GM18909 (cell line): ENCODE measurements at regions not wholly inside any gene's neighbourhood (a gene's known extent, or its start where the extent isn't known, plus 50 kb on each side); places are given as distances from the start of the nearest gene placed in this dataset.

Source experiments
- ATAC-seq: cut with Tn5 transposase; IDR thresholded peaks from one replicate; pipeline ENCODE4 v1.9.1; 2021; ENCODE audit warnings: mild to moderate bottlenecking; ENCODE audit not compliant: unreplicated experiment, poor library complexity

DNA sequence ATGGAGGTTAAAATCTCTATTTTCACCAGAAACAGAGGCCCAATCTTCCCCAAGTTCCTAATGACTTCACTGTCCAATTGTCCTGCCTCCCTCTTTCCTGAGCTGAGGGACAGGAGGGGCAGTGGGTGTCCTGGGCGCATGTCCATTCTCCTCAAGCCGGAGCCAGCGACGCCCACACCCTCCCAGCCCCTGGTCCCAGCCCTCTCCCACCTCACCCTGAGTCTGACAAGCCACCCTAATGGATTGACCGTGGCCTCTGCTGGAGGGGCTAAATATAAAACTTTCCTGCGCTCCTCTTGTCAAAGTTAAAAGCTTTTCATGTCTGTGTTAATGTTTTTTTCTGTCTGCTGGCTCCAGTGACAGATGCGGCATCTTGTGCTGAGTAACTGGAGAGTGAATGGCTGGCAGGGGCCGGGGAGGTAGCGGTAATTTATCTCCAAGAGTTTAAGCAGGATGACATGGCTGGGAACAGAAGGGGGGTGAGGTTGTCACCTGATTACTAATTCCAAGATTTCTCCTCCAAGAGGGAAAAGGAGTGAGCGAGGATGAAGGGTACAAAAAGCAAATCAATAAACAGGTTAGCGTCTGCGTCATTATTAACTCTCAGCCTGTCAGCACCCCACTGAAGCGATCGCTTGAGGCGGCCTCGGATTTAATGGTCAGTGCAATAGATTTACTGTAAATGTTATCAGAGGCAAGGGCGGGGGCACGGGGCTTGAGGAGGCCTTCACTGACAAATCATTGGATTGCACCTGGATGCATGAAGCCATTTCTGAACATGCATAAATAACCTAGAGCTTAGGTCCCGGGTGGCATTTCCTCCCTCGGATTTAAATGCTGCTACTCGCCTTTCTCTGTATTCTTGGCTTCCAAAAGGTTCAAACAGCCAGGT is 118.1 kb upstream of the MAFB start:
- no peak for ATAC-seq

DNA sequence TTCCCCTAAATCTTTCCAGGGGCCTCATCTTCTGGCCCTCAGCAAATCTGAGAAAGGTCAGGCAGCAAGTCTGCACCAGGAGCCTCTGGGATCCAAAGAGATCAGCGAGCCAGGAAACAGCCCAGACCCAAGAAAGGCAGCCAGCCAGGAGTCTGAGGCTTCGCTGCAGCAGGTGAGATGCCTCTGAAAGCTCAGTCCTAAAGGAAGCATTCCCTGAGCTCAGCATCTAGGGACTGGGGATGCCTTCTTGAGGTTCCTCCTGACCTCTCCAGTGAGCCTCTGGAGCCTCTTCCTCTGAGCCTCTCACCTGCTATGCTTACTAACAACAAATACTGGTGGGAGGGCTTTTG is 118.8 kb upstream of the MAFB start:
- no peak for ATAC-seq

- no peak for ATAC-seq
Observed at GRCh38 chr20:40808936-40809335, 119.9 kb upstream of the MAFB start.

GRCh38 chr20:40809361-40809760 is 120.3 kb upstream of the MAFB start:
- no peak for ATAC-seq

DNA sequence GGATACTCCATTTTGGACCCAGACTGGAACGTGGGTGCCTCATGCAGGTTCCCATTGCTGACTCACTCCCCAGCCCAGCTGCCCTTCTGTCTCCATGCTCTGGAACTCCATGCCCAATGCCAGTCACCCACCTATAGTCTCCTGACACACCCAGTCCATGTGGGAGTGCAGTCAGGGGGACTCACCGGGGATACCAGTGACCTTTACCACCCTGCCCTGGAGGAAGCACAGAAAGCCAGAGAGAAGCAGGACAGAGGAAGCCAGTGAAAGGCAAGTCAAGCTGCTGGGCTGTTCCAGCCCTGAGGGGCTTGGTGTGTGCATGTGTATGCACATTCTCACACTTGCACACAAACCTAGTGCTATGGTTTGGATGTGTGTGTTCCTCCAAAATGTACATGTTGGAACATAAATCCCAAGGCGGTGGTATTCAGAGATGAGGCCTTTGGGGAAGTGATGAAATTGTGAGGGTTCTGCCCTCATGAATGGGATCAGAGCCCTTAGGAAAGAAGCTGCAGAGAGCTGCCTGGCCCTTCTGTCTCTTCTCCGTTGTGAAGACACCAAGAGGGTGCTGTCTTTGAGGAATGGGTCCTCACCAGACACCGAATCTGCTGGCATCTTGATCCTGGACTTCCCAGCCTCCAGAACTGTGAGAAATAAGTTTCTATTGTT is 121.4 kb upstream of the MAFB start:
- no peak for ATAC-seq

- ATAC-seq: no peak
Observed at GRCh38 chr20:40811004-40811403, 122.0 kb upstream of the MAFB start.

DNA sequence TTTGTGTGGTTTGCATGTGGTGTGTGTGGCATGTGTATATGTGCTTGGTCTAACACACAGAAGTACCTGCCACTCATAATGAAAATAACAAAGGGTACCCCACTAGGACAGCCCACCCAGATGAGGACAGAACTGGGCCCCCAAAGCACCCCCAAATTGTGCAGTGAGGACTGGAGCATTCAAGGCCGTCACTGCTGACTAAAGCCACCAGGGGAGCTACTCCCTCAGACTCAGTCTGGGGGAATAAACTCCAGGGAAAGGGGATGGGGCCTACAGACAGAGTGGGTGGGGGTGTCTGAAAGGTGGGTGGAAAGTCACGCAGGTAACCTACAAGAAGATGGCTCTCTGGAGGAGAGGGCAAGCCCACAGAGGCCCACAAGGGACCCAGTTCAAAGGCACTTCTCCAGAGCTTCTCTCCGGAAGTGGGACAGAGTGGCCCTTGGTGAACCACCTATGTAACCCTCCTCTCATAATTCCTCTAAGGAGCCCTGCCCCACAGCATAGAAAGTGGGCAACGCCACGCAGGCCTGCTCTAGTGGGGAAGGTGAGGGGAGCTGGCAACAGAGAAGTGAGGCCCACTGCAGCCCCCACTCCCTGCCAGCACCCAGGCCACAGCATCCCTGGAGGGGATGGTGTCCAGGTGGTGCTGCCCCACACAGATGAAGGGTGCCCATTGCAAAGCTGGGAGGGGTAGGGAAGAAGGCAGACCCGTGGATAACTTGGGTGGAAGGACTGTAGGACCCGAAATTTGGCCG is 122.8 kb upstream of the MAFB start:
- ATAC-seq: no peak

GRCh38 chr20:40812415-40812925 is 123.4 kb upstream of the MAFB start:
- ATAC-seq: no peak

- no peak for ATAC-seq
Observed at GRCh38 chr20:40813029-40813431, 124.0 kb upstream of the MAFB start.

DNA sequence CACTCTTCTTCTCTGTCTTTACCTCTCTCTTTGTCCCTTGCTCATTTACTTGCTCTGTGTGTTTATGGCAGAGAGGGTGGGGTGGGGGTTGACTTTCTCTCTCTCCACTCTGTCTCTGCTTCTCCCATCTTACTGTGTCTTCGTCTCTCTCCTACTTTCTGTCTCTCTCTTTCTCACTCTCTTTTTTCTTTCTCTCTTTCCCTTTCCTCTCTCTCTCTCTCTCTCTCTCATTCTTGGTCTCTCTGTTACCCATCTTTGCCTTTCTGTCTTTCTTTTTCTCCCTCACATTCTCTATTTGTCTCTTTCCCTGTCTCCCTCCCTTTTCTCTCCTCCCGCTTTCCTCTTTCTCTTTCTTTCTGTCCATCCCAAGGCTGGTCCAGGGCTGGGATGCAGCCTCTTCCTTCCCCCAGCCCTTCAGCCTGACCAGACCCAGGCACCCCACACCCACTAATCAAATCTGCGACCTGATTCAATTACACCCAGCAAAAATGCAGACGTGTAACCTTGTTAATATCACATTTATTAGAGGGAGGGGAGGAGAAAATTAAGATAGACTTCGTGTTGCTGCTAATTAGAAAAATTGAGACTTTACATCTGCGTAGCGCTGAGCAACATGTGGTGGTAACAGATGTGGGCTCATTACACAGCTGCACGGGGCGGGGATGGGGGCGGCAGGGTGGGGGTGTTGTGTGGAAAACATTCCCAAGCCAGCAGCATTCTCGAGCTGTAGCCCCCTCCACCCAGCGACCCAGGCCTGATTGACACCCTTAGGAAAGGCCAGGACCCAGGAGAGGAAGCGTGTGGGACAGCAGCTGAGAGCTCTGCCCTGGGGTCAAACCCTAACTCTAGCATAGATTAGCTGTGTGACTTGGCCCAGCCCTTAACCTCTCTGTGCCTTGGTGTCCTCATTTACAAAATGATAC is 124.9 kb upstream of the MAFB start:
- no peak for ATAC-seq

DNA sequence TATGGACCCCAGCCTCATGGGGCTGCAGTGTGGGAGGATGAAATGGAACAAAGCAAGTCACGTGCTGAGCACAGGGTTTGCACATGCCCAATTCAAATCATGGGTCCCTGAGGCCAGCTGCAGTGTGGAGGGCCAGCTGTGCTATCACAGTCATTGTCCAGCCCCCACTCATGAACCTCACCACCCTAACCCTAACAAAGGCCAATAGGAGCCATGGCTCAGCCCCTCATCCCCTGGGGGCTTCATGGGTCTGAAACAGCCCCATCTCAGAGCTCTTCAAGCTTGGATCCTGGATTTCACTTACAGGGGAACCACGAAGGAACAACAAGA is 125.6 kb upstream of the MAFB start:
- no peak for ATAC-seq

GRCh38 chr20:40815156-40816038 is 126.4 kb upstream of the MAFB start:
- ATAC-seq: no peak

GRCh38 chr20:40816039-40816352 is 127.0 kb upstream of the MAFB start:
- ATAC-seq: no peak

GRCh38 chr20:40821429-40821828 is 132.4 kb upstream of the MAFB start:
- ATAC-seq: no peak

DNA sequence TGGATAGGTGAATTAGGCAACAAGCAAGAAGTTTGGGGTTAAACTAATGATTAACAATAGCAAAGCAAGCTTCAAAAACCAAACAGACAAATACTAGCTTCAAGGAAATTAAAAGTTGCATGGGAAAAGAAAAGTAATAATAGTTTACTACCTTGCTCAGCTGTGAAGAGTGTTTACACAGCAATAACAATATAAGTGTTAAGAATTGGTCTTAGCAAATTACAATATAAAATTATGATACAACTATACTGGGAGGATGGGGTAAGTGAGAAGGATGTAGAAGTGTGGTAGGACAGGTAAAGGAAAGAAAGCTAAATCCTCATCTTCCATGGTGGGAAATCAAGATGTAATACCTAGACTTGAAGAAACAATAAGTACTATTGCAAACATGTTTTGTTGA is 137.7 kb upstream of the MAFB start:
- ATAC-seq: no peak

- no peak for ATAC-seq
Observed at GRCh38 chr20:40835321-40835720, 146.3 kb upstream of the MAFB start.

DNA sequence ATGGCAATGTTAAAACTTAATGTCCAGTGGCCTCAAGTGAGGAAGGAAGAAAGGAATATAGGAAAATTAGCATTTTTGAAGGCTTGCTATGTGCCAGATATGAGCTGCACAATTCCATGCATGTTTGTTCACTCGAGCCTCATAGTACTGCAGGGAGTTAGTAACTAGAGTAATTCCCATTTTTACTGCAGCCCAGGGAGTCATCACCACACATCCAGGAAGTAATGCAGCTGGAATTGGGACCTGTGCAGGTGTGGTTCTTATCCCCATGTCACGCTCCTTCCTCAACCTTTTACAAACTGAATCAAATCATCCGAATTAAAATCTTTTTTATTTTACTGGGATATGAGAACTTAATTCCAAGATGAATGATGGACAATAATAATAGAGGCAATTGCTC is 149.5 kb upstream of the MAFB start:
- no peak for ATAC-seq

GRCh38 chr20:40843251-40843650 is 154.2 kb upstream of the MAFB start:
- no peak for ATAC-seq

DNA sequence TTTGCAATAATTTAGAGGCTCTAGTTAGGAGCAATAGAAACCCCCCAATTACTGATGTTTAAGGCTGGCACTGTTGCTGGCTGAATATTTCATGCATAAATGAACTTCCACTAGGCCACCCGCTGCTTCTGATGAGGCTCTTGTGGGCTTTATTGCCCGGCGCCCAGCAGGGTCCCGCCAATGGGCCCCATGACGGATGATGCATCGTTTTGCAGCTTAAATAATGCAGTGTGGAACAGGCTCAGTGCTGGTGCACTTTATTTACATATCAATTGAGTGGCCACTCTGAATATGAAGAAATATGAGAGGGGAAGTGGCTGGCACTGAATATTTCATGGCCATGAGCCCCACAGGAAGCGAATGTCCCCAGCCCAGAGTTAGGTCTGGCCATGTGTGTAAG is 155.3 kb upstream of the MAFB start:
- ATAC-seq: no peak
